ENCODE measurements at regions not wholly inside any gene's neighbourhood (a gene's known extent, or its start where the extent isn't known, plus 50 kb on each side); places are given as distances from the start of the nearest gene placed in this dataset.

GRCh38 chr2:8231902-8232301 lies 450.0 kb upstream of the ID2 start:
- H3K27me3 Mint-ChIP-seq (ENCODE audit: unreplicated experiment): peaks cover 4% of the 10 kb centered on the region
- H3K4me3 Mint-ChIP-seq (ENCODE audit: unreplicated experiment): no peak overlapping the region
- no peak for TF ChIP-seq CTCF (IDR thresholded peaks at IDR 0.05)
- H3K9me3 Mint-ChIP-seq (ENCODE audit: unreplicated experiment): no peaks in the 10 kb centered on the region
- peaks cover 6% of the 10 kb centered on the region for H3K4me1 Mint-ChIP-seq (ENCODE audit: unreplicated experiment)
- no peaks in the 10 kb centered on the region for H3K36me3 Mint-ChIP-seq (ENCODE audit: unreplicated experiment)
- DNase-seq (ENCODE audit: extremely low spot score, unreplicated experiment): no peak
- H3K27ac Mint-ChIP-seq (ENCODE audit: unreplicated experiment): no peak overlapping the region

GRCh38 chr2:8232871-8233270 lies 449.0 kb upstream of the ID2 start:
- TF ChIP-seq CTCF (IDR thresholded peaks at IDR 0.05): no peak
- H3K36me3 Mint-ChIP-seq (ENCODE audit: unreplicated experiment): no peaks in the 10 kb centered on the region
- H3K27ac Mint-ChIP-seq (ENCODE audit: unreplicated experiment): no peak overlapping the region
- peaks cover 7% of the 10 kb centered on the region for H3K27me3 Mint-ChIP-seq (ENCODE audit: unreplicated experiment)
- no peak for DNase-seq (ENCODE audit: extremely low spot score, unreplicated experiment)
- H3K9me3 Mint-ChIP-seq (ENCODE audit: unreplicated experiment): no peaks in the 10 kb centered on the region
- no peak overlapping the region for H3K4me3 Mint-ChIP-seq (ENCODE audit: unreplicated experiment)
- H3K4me1 Mint-ChIP-seq (ENCODE audit: unreplicated experiment): peaks cover 6% of the 10 kb centered on the region

- no peak for TF ChIP-seq CTCF (IDR thresholded peaks at IDR 0.05)
- H3K9me3 Mint-ChIP-seq (ENCODE audit: unreplicated experiment): no peaks in the 10 kb centered on the region
- H3K27me3 Mint-ChIP-seq (ENCODE audit: unreplicated experiment): peaks cover 11% of the 10 kb centered on the region
- DNase-seq (ENCODE audit: extremely low spot score, unreplicated experiment): no peak
- peaks cover 6% of the 10 kb centered on the region for H3K4me1 Mint-ChIP-seq (ENCODE audit: unreplicated experiment)
- H3K27ac Mint-ChIP-seq (ENCODE audit: unreplicated experiment): no peak overlapping the region
- H3K36me3 Mint-ChIP-seq (ENCODE audit: unreplicated experiment): no peaks in the 10 kb centered on the region
- H3K4me3 Mint-ChIP-seq (ENCODE audit: unreplicated experiment): no peak overlapping the region
These were observed 447.6 kb upstream of the ID2 start for GRCh38 chr2:8234253-8234652.

DNA sequence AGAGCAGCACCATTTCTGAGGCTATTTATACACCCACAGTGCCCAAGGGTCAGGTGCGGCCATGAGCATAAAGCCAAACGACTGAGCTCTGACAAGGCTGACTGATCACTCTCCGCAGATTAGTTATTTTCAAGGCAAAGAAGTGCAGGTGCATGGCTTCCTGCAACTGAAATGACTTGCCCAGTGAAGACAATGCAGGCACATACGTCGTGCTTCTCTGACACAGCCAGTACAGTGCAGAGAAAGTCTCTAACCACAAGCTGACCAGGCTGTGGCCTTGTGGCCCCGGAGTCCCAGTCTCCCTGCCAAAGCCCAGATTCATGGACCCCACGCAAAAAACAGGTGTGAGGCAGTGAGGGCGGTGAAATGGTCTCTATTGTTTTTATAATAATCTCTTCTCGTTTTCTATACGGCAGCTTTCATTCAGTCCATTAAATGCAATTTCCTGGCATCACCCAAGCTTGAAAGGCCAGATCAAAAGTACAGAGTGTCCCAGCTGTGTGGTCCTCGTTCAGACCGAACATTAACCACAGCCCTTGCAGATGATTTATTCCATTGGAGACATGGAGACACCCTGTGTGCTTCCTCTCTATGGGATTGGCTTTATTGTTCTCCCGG lies 447.0 kb upstream of the ID2 start:
- Mint-ChIP-seq H3K36me3 (ENCODE audit: unreplicated experiment) (no peaks in the 10 kb centered on the region), H3K4me3 (ENCODE audit: unreplicated experiment) (no peak overlapping the region), H3K27ac (ENCODE audit: unreplicated experiment) (no peak overlapping the region), H3K27me3 (ENCODE audit: unreplicated experiment) (peaks cover 13% of the 10 kb centered on the region), H3K4me1 (ENCODE audit: unreplicated experiment) (no peaks in the 10 kb centered on the region), H3K9me3 (ENCODE audit: unreplicated experiment) (no peaks in the 10 kb centered on the region)
- TF ChIP-seq CTCF (IDR thresholded peaks at IDR 0.05): no peak
- DNase-seq (ENCODE audit: extremely low spot score, unreplicated experiment): peak; percentile 42

DNA sequence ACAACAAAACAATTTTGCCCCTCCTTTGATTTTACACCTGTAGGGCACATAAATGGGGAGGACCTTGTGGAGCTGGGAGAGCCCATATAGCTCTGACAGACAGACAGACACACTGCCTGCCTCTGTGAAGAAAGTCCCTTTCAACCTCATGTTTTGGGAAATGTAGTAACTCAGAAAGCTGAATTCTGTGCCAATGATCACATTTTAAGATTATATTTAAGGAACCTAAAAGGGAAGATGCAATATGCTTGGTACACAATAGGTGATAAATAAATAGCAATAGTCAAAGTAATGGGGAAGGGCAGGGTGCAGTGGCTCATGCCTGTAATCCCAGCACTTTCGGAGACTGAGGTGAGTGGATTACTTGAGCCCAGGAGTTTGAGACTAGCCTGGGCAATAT lies 446.4 kb upstream of the ID2 start:
- TF ChIP-seq CTCF (IDR thresholded peaks at IDR 0.05): no peak
- Mint-ChIP-seq H3K27ac (ENCODE audit: unreplicated experiment) (no peak overlapping the region), H3K36me3 (ENCODE audit: unreplicated experiment) (no peaks in the 10 kb centered on the region), H3K4me1 (ENCODE audit: unreplicated experiment) (no peaks in the 10 kb centered on the region), H3K27me3 (ENCODE audit: unreplicated experiment) (peaks cover 13% of the 10 kb centered on the region), H3K9me3 (ENCODE audit: unreplicated experiment) (no peaks in the 10 kb centered on the region), H3K4me3 (ENCODE audit: unreplicated experiment) (no peak overlapping the region)
- peak; percentile 30 for DNase-seq (ENCODE audit: extremely low spot score, unreplicated experiment)
